ENCODE measurements at regions not wholly inside any gene's neighbourhood (a gene's known extent, or its start where the extent isn't known, plus 50 kb on each side); places are given as distances from the start of the nearest gene placed in this dataset.

- intact Hi-C loops (cut with DNase I): no loop called here
- DNase-seq: no peak
Measured at GRCh38 chr13:82344867-82345266, 1537.4 kb downstream of the SLITRK1 start.

GRCh38 chr13:82341116-82341515 lies 1541.2 kb downstream of the SLITRK1 start:
- intact Hi-C loops (cut with DNase I): no loop called here
- no peak for DNase-seq

- no peak for DNase-seq
- intact Hi-C loops (cut with DNase I): no loop called here
Measured at GRCh38 chr13:82330499-82330898, 1551.8 kb downstream of the SLITRK1 start.

- no peak for DNase-seq
- intact Hi-C loops (cut with DNase I): no loop called here
Measured at GRCh38 chr13:82323101-82323500, 1559.2 kb downstream of the SLITRK1 start.

DNA sequence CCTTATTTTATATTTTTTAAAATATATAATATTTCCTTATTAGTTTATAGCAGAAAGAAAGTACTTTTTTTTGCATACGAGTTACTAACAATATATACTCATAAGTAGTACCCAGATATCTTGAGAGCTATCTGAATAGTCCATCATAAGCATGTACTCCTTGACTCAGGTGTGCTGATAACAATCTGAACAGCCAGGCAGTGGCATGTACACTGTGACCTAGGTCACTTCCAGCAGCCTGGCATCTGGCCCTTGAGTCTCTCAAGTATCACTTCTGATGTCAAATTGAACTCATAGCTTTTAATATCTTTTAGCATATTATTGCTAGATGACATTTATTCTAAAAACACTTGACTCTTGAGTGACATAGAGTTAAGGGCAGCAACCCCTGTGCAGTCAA lies 1576.7 kb downstream of the SLITRK1 start:
- intact Hi-C loops (cut with DNase I): no loop called here
- DNase-seq: no peak

DNA sequence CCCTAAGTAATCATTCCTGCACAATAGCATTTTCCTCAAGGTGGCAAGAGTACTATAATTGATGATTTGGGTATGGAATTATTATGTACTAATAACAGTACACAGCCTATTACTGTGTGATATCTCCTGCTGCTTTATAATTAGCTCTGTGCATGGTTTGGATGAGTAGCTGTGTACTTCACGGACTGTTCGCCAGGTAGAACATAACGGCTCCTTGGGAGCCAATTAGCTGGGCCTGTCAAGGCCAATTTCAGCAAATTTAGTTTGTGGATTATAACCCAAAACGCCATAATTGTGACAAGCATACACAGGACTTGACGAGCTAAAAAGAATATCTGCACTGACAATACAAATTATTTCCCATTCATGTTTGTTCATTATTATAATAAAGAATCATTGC lies 1584.2 kb downstream of the SLITRK1 start:
- intact Hi-C loops (cut with DNase I): no loop called here
- DNase-seq: no peak

DNA sequence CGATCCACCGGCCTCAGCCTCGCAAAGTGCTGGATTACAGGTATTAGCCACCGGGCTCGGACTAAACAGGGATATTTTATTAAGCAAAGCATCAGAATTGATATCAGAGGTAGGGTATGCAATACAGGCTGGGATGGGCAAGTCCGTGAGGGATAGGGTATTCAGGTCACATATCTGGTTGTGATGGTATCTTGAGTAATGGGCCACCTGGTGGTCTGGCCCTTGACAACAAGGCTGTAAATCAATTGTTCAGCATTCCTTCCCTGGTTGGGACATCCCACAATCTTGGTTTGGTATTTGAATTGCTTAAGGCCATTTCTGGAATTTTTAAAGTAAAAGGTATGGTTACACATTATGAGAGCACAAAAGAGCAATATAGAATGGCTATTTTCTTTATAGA lies 1588.0 kb downstream of the SLITRK1 start:
- intact Hi-C loops (cut with DNase I): no loop called here
- DNase-seq: no peak

GRCh38 chr13:82292334-82292733 lies 1589.9 kb downstream of the SLITRK1 start:
- intact Hi-C loops (cut with DNase I): no loop called here
- no peak for DNase-seq

- DNase-seq: no peak
- intact Hi-C loops (cut with DNase I): no loop called here
Measured at GRCh38 chr13:82291852-82292251, 1590.4 kb downstream of the SLITRK1 start.

GRCh38 chr13:82275644-82276043 lies 1606.6 kb downstream of the SLITRK1 start:
- DNase-seq: no peak
- intact Hi-C loops (cut with DNase I): no loop called here

GRCh38 chr13:82259284-82259683 lies 1623.0 kb downstream of the SLITRK1 start:
- intact Hi-C loops (cut with DNase I): no loop called here
- peak in 1 of 10 donors; percentile 62 for DNase-seq

DNA sequence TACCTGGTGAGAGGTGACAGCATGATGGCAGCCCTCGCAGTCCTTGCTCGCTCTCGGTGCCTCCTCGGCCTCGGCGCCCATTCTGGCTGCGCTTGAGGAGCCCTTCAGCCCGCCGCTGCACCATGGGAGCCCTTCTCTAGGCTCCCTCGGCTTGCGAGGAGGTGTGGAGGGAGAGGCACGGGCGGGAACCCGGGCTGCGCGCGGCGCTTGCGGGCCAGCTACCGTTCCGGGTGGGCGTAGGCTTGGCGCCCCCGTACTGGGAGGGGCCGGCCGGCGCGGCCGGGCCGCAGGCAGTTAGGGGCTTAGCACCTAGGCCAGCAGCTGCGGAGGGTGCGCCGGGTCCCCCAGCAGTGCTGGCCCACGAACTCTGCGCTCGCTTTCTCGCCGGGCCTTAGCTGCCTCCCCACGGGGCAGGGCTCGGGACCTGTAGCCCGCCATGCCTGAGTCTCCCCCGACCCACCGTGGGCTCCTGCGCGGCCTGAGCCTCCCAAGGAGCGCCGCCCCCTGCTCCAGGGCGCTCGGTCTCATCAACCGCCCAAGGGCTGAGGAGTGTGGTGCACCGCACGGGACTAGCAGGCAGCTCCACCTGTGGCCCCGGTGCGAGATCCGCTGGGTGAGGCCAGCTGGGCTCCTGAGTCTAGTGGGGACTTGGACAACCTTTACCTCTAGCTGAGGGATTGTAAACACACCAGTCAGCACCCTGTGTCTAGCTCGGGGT lies 1624.3 kb downstream of the SLITRK1 start:
- peak in 3 of 10 donors; percentile 55 to 75 (median 62) for DNase-seq
- intact Hi-C loops (cut with DNase I): no loop called here

DNA sequence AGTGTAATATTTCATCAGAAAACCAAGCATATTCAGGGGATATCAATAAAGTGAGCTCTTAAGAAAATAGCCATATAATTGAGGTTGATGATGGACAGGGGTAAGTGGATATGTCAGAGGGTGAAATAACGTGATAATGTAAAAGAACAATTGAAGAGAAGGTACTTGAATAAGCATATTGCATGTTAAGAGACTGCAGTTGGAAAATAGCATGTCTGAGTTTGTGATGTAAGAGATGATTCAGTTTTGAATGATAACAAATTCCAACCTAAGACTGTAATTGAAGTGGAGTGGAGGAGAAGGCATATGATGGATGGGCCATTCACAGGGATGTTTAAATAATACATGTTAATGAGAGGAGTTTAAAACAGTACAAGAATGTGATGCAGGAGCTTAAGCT lies 1633.5 kb downstream of the SLITRK1 start:
- DNase-seq: no peak
- intact Hi-C loops (cut with DNase I): no loop called here

DNA sequence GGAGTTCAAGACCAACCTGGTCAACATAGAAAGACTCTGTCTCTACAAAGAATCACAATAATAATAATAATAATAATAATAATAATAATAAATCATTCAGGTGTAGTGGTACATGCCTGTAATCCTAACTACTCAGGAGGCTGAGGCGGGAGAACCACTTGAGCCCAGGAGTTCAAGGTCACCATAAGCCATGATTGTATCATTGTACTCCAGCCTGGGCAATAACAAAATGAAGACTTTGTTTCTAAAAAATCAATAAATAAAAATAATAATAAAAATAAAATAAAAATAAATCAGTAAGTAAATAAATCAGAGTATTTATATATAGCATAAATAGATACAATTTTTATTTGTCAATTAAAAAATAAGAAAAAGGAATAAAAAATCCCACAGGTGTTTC lies 1636.4 kb downstream of the SLITRK1 start:
- DNase-seq: no peak
- intact Hi-C loops (cut with DNase I): no loop called here

- DNase-seq: no peak
- intact Hi-C loops (cut with DNase I): no loop called here
Measured at GRCh38 chr13:82224806-82225205, 1657.5 kb downstream of the SLITRK1 start.

GRCh38 chr13:82221621-82222020 lies 1660.7 kb downstream of the SLITRK1 start:
- DNase-seq: no peak
- intact Hi-C loops (cut with DNase I): no loop called here

- no peak for DNase-seq
- intact Hi-C loops (cut with DNase I): no loop called here
Measured at GRCh38 chr13:82220641-82221040, 1661.6 kb downstream of the SLITRK1 start.

DNA sequence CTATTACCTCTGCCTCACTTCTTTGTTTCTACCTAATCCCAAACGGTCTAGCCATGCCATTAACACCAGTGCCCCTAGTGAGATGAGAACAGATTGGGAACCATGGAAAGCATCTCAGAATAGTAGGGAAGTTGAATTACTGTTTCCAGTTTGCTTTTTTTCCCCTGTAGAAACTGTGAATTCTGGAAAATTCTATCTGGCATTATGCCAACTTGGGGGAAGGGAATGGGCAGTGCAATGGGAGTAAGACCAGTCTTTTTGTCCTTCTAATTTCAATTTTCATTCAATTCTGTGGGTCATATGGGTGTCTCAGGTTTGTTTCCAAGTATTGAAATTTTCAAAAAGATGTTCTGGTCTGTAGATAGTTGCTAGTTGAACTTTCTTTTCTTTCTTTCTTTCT lies 1666.1 kb downstream of the SLITRK1 start:
- intact Hi-C loops (cut with DNase I): no loop called here
- no peak for DNase-seq

DNA sequence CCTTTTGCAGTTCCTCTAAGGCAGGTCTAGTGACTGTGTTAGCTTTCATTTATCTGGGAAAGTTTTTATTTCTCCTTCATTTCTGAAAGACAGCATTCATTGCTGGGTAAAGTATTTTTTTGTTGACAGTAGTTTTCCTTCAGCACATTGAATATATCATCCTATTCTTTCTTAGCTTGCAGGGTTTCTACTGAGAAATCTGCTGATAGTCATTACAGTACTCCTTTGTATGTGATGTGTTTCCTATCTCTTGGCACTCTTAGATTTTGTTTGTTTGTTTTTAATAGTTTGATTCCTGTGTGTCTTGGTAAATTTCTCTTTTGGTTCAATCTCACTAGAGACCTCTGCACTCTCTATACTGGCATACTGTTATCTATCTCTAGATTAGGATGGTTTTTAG lies 1667.9 kb downstream of the SLITRK1 start:
- intact Hi-C loops (cut with DNase I): no loop called here
- DNase-seq: no peak

DNA sequence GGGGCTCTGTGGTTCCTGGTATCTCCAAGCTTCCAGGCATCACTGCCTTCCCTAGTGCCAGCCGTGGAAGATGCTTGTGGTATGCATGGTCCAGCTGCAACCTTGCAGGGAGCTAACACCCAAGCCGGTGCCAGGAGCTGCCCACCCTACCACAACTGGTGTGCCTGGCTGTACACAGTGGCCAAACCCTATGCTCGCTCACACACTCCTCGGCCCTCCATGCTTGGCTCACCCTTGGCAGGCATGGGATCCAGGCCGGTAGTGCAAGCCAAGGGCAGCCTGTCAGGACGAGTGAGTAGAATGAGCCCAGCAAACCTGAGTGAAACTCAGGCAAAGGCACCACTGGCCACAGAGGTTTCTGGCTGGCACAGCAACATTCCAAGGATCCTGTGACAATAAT lies 1676.0 kb downstream of the SLITRK1 start:
- intact Hi-C loops (cut with DNase I): no loop called here
- peak in 2 of 10 donors; percentile 61 to 76 for DNase-seq

DNA sequence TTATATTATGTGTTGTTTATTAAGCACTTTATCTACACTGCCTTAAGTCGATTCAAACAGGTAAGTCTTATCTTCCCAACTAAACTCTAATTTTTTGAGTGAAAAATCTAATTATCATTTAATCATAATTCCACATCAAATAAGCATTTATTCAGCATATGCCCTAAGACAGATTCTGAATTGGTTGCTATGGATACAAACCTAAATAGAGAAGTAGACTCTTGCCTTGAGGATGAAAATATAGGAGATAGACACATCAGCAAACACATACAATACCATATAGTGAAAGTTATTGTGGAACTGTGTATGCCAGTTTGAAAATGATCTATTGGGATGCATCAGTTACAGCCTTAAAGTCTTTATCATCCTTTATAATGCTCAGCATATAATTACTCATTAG lies 1679.9 kb downstream of the SLITRK1 start:
- no peak for DNase-seq
- intact Hi-C loops (cut with DNase I): no loop called here

GRCh38 chr13:82196087-82196486 lies 1686.2 kb downstream of the SLITRK1 start:
- intact Hi-C loops (cut with DNase I): no loop called here
- no peak for DNase-seq

- DNase-seq: no peak
- intact Hi-C loops (cut with DNase I): no loop called here
Measured at GRCh38 chr13:82187227-82187626, 1695.0 kb downstream of the SLITRK1 start.

All from posterior cingulate gyrus (tissue), 11 donors.